ENCODE measurements at regions not wholly inside any gene's neighbourhood (a gene's known extent, or its start where the extent isn't known, plus 50 kb on each side); places are given as distances from the start of the nearest gene placed in this dataset.

DNA sequence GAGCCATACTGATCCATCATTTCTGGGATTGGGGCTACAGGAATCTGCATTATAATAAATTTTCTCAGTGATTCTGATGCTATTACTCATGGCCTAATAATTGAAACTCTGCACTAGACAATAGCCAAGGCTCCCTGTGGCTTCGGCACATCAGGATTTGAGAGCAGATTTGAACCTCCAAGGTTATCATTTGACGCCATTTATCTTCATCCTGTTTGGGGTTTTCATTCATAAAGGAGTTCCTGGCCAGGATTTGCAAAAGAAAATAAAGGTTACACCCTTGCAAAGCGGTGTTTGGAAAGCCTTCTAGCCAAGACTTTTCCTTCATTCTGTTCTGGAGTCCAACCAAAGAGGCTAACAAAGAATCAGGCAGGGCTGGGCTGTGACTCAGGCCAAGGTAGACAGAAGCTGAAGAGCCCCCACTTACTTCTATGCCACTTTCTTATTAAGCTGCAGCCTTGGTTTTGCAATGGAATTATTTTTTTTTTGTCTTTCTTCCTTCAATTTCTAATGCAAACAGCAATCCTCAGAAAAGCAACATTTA lies 330.1 kb downstream of the DHX35 start:
- no peak overlapping the region for H3K9ac ChIP-seq (ENCODE audit: low read depth, low read length)
- no peaks in the 10 kb centered on the region for H3K27me3 ChIP-seq (ENCODE audit: control insufficient read depth, insufficient read depth, low read length)
- peaks cover 11% of the 10 kb centered on the region for H3K4me1 ChIP-seq (ENCODE audit: control insufficient read depth, insufficient read depth, low read length)
- peaks cover 5% of the 10 kb centered on the region for H3K9me3 ChIP-seq (ENCODE audit: control insufficient read depth, insufficient read depth, low read length)
- no peak overlapping the region for H3K4me3 ChIP-seq (ENCODE audit: low read depth, low read length)
- no peaks in the 10 kb centered on the region for H3K36me3 ChIP-seq (ENCODE audit: control insufficient read depth, insufficient read depth, low read length)

DNA sequence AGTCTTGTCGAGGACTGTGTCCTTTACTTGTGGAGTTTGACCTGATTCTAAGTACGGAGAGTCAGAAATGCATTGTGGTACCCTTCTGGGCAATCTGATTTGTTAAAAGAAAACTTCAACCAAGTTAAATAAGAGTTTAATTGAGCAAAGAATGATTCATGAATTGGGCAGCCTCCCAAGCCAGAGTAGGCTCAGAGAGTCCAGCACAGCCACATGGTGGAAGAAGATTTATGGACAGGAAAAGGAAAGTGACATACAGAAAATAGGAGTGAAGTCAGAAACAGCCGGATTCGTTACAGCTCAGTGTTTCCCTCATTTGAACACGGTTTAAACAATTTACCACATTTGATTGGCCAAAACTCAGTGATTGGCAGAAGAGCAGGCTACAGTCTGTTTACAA lies 329.2 kb downstream of the DHX35 start:
- Histone ChIP-seq H3K4me3 (ENCODE audit: low read depth, low read length) (no peak overlapping the region), H3K4me1 (ENCODE audit: control insufficient read depth, insufficient read depth, low read length) (peaks cover 11% of the 10 kb centered on the region), H3K27me3 (ENCODE audit: control insufficient read depth, insufficient read depth, low read length) (no peaks in the 10 kb centered on the region), H3K9ac (ENCODE audit: low read depth, low read length) (no peak overlapping the region), H3K9me3 (ENCODE audit: control insufficient read depth, insufficient read depth, low read length) (peaks cover 5% of the 10 kb centered on the region), H3K36me3 (ENCODE audit: control insufficient read depth, insufficient read depth, low read length) (no peaks in the 10 kb centered on the region)

DNA sequence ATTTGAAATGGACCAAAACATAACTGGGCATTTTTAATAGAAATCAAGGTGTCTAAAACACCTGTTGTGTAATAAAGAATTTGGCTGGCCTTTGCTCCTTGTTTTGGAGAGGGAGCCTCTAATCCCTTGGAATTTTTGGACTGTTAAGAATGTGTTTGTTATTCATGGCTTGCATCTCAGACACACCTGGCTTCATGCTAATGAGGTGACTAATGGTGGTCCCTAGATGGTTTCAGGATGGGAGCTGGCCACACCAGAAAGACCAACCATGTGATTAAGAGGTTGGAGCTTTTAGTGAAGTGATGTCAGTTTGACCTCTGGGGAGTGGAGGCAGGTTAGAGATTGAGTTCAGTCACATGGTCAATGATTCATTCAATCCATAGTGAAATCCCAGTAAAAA lies 328.4 kb downstream of the DHX35 start:
- no peak overlapping the region for H3K9ac ChIP-seq (ENCODE audit: low read depth, low read length)
- peaks cover 5% of the 10 kb centered on the region for H3K9me3 ChIP-seq (ENCODE audit: control insufficient read depth, insufficient read depth, low read length)
- H3K4me1 ChIP-seq (ENCODE audit: control insufficient read depth, insufficient read depth, low read length): peaks cover 11% of the 10 kb centered on the region
- H3K36me3 ChIP-seq (ENCODE audit: control insufficient read depth, insufficient read depth, low read length): no peaks in the 10 kb centered on the region
- no peak overlapping the region for H3K4me3 ChIP-seq (ENCODE audit: low read depth, low read length)
- no peaks in the 10 kb centered on the region for H3K27me3 ChIP-seq (ENCODE audit: control insufficient read depth, insufficient read depth, low read length)

DNA sequence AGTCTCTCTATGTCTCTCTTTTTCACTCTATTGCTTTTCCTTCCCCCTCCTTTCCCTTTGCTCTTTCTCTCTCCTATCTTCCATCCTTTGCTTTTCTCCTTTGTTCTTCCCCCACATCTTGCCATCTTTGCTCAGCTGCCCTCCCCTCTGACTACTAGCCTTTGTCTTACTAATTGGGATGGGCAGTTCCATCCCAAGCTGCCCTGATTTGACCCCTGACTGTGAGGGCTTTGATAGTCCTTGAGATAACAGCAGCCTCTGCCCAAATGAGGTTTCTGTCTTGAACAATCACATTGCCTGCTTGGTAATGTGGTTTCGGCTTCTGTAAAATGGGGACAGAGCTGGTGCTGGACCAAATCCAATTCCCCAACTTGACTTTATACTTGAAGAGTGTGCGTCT lies 327.7 kb downstream of the DHX35 start:
- H3K27me3 ChIP-seq (ENCODE audit: control insufficient read depth, insufficient read depth, low read length): no peaks in the 10 kb centered on the region
- H3K9me3 ChIP-seq (ENCODE audit: control insufficient read depth, insufficient read depth, low read length): peaks cover 5% of the 10 kb centered on the region
- peaks cover 11% of the 10 kb centered on the region for H3K4me1 ChIP-seq (ENCODE audit: control insufficient read depth, insufficient read depth, low read length)
- H3K4me3 ChIP-seq (ENCODE audit: low read depth, low read length): no peak overlapping the region
- no peaks in the 10 kb centered on the region for H3K36me3 ChIP-seq (ENCODE audit: control insufficient read depth, insufficient read depth, low read length)
- no peak overlapping the region for H3K9ac ChIP-seq (ENCODE audit: low read depth, low read length)

DNA sequence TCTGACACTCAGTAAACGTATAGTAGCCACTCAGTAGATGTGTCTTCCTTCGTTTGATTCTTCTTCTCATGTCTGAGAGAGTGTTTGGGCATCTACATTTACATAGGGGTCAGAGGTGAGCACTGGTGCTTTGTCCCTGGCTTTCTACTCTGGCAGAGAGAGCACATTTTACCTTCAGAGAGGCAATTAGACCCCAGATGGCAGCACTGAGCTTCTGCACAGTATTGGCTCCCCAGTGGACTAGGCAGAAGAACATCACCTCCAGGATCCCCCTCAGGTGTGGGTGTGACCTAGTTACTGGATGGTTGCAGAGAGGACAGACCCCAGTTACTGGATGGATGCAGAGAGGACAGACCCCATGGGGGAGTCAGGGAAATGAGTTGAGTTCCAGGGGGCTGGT lies 327.2 kb downstream of the DHX35 start:
- Histone ChIP-seq H3K4me3 (ENCODE audit: low read depth, low read length) (no peak overlapping the region), H3K9ac (ENCODE audit: low read depth, low read length) (no peak overlapping the region)

DNA sequence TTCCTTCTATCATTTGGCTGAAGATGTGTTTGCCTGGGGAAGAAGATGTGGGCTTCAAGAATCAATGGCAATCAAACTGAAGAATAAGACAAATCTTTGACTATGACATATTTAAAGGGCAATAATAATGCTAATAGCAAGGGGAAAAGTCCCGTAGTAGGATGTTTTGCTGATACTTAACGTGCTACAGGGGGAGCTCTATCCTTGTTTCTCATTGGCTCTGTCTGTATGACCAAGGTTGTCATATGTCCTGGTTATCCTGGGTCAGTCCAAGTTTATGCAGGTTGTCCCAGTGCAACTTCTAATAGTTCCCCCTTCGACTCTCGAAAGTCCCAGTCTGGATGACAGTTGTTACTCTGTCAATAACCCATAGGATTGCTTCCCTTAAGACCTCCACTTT lies 321.3 kb downstream of the DHX35 start:
- H3K36me3 ChIP-seq (ENCODE audit: control insufficient read depth, insufficient read depth, low read length): no peaks in the 10 kb centered on the region
- H3K4me1 ChIP-seq (ENCODE audit: control insufficient read depth, insufficient read depth, low read length): peaks cover 22% of the 10 kb centered on the region
- no peak overlapping the region for H3K4me3 ChIP-seq (ENCODE audit: low read depth, low read length)
- H3K27me3 ChIP-seq (ENCODE audit: control insufficient read depth, insufficient read depth, low read length): peaks cover 25% of the 10 kb centered on the region
- peaks cover 5% of the 10 kb centered on the region for H3K9me3 ChIP-seq (ENCODE audit: control insufficient read depth, insufficient read depth, low read length)
- no peak overlapping the region for H3K9ac ChIP-seq (ENCODE audit: low read depth, low read length)

More for the DNA sequence above, 327.2 kb downstream of the DHX35 start:
- no peaks in the 10 kb centered on the region for H3K36me3 ChIP-seq (ENCODE audit: control insufficient read depth, insufficient read depth, low read length)
- H3K27me3 ChIP-seq (ENCODE audit: control insufficient read depth, insufficient read depth, low read length): no peaks in the 10 kb centered on the region
- peaks cover 5% of the 10 kb centered on the region for H3K9me3 ChIP-seq (ENCODE audit: control insufficient read depth, insufficient read depth, low read length)
- H3K4me1 ChIP-seq (ENCODE audit: control insufficient read depth, insufficient read depth, low read length): peaks cover 9% of the 10 kb centered on the region

DNA sequence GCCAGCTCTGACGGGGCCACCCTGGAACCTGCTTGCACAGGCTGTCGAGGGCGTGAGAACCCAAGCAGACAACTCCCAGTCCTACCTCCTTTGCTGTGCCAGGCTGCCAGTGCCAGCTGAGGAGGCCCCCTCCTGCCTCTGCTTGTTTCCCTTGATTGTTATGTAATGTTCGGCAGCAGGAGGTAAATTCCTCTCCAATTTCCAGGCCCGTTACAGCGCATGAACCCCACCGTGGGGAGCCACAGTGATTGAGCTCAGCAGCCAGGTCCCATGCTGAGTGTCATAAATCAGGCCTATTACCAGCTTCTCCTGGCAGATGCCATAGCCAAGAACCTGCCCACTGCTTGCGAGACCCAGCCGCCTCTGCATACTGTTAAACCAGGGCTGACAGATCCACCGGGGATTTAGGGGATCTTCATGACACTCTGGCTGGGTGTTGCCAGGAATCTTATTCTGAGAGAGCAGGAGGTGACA lies 320.5 kb downstream of the DHX35 start:
- Histone ChIP-seq H3K4me1 (ENCODE audit: control insufficient read depth, insufficient read depth, low read length) (peaks cover 22% of the 10 kb centered on the region), H3K9me3 (ENCODE audit: control insufficient read depth, insufficient read depth, low read length) (peaks cover 4% of the 10 kb centered on the region), H3K27me3 (ENCODE audit: control insufficient read depth, insufficient read depth, low read length) (peaks cover 25% of the 10 kb centered on the region), H3K4me3 (ENCODE audit: low read depth, low read length) (peak overlapping the region; percentile 27), H3K9ac (ENCODE audit: low read depth, low read length) (no peak overlapping the region), H3K36me3 (ENCODE audit: control insufficient read depth, insufficient read depth, low read length) (no peaks in the 10 kb centered on the region)

DNA sequence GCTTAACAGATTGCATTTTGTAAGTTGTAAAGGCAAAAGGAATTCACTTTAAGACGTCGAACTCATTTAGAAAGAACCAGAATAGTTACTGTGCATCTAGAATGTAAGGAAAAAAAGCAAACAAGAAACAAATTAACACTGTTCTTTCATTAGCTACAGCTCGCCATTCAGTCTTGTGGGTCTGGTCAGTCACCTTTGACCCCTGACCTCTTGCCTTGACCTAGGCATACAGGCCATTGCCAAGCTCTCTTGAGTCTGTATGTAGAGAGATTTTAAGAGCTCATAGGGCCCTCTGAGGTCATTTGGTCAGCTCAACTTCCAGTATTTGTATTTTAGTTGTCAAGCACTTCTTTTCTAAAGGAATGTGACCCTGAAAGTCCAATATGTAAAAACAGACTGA lies 318.7 kb downstream of the DHX35 start:
- Histone ChIP-seq H3K36me3 (ENCODE audit: control insufficient read depth, insufficient read depth, low read length) (no peaks in the 10 kb centered on the region), H3K9me3 (ENCODE audit: control insufficient read depth, insufficient read depth, low read length) (no peaks in the 10 kb centered on the region), H3K27me3 (ENCODE audit: control insufficient read depth, insufficient read depth, low read length) (peaks cover 25% of the 10 kb centered on the region), H3K4me1 (ENCODE audit: control insufficient read depth, insufficient read depth, low read length) (peaks cover 22% of the 10 kb centered on the region), H3K9ac (ENCODE audit: low read depth, low read length) (no peak overlapping the region), H3K4me3 (ENCODE audit: low read depth, low read length) (no peak overlapping the region)

DNA sequence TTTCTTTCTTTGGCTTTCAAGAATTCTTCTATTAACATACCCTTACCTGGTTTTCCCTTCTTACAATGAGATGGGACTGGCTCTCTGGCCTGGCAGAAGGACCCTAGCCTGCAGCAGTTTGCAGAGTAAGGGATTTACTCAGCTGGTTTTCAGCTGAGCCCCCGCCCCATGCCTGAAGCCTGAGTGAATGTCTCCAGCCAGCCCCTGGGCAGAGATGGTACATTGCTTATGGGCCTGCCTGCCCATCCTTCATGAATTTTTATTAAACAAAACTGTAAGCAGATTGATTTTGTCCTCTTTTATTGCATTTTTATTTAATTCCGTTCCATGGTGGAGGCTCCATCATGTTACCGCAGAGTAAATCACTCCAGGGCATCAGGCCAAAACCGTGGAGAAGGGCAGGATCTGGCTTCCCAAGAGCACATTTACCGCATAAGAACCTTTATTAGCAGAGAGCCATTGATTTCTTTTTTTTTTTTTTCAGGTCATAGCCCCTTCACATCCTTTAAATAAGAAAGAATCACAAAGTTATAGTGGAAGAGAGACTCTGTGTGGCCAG lies 316.2 kb downstream of the DHX35 start:
- Histone ChIP-seq H3K27me3 (ENCODE audit: control insufficient read depth, insufficient read depth, low read length) (peaks cover 23% of the 10 kb centered on the region), H3K4me1 (ENCODE audit: control insufficient read depth, insufficient read depth, low read length) (peaks cover 18% of the 10 kb centered on the region), H3K4me3 (ENCODE audit: low read depth, low read length) (no peak overlapping the region), H3K9ac (ENCODE audit: low read depth, low read length) (no peak overlapping the region), H3K36me3 (ENCODE audit: control insufficient read depth, insufficient read depth, low read length) (no peaks in the 10 kb centered on the region), H3K9me3 (ENCODE audit: control insufficient read depth, insufficient read depth, low read length) (no peaks in the 10 kb centered on the region)

DNA sequence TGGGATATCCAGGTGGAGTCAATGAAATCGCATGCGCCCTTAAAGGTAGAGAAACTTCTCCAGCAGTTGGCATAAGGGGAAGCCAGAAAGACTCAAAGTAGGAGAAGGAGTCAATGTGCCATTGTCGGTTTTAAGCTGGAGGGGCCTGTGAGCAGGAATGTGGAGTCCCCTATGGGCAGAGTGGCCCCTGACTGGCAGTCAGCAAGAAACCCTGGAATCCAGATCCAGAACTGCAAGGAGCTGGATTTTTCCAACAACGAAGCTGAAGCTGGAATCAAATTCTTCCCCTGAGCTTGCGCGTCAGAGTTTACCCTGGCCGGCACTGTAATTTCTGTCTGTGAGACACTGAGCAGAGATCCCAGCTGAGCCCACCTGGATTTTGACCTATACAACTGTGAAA lies 315.0 kb downstream of the DHX35 start:
- H3K27me3 ChIP-seq (ENCODE audit: control insufficient read depth, insufficient read depth, low read length): peaks cover 17% of the 10 kb centered on the region
- H3K4me3 ChIP-seq (ENCODE audit: low read depth, low read length): no peak overlapping the region
- no peaks in the 10 kb centered on the region for H3K36me3 ChIP-seq (ENCODE audit: control insufficient read depth, insufficient read depth, low read length)
- H3K9ac ChIP-seq (ENCODE audit: low read depth, low read length): no peak overlapping the region
- H3K9me3 ChIP-seq (ENCODE audit: control insufficient read depth, insufficient read depth, low read length): no peaks in the 10 kb centered on the region
- H3K4me1 ChIP-seq (ENCODE audit: control insufficient read depth, insufficient read depth, low read length): peaks cover 8% of the 10 kb centered on the region

DNA sequence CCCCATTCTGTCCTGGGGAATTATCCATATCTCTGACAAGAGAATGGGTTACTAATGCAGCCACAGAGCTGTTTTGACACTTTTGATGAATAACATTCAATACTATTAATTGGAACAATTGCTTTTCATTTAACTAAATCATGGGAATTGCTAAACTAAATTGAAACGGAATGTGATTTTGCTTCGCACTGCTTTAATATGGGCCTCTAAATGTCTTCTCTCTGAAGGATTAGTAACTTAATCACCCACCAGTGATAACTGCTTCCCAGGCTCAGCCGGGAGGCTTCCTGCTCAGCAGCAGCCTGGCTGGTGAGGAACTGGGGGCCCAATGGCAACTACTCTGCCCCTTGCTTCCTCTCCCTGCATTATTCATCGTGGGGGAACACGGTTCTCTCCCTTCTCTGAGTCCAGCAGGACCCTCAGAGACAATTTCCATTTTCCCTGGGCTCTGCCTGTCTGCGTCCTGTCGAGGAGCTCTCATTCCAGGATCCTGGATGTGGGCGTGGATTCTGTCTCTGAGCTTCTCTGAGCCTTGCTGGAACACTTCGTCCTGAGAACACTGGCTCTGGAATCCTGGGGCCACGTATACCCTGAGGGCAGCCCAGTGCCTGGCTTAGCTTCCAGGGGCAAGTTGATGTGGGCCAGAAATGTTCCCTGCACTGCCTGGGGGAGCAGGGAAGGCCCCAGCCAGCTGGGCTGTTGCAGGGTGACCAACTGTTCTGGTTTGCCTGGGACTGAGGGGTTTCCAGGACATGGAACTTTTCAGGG lies 308.9 kb downstream of the DHX35 start:
- Histone ChIP-seq H3K4me1 (ENCODE audit: control insufficient read depth, insufficient read depth, low read length) (no peaks in the 10 kb centered on the region), H3K9ac (ENCODE audit: low read depth, low read length) (peak overlapping the region; percentile 32), H3K36me3 (ENCODE audit: control insufficient read depth, insufficient read depth, low read length) (no peaks in the 10 kb centered on the region), H3K9me3 (ENCODE audit: control insufficient read depth, insufficient read depth, low read length) (no peaks in the 10 kb centered on the region), H3K27me3 (ENCODE audit: control insufficient read depth, insufficient read depth, low read length) (no peaks in the 10 kb centered on the region), H3K4me3 (ENCODE audit: low read depth, low read length) (no peak overlapping the region)
